GM10266 (cell line): ENCODE measurements at regions not wholly inside any gene's neighbourhood (a gene's known extent, or its start where the extent isn't known, plus 50 kb on each side); places are given as distances from the start of the nearest gene placed in this dataset.

Experiments
- DNase-seq: peaks from one replicate; pipeline ENCODE4 v3.0.0; 2012; ENCODE audit errors: extremely low spot score
- CTCF ChIP-seq: IDR thresholded peaks from 2 replicates; pipeline ENCODE4 v1.5.1; 2012; ENCODE audit warnings: mild to moderate bottlenecking, low read depth; ENCODE audit not compliant: control insufficient read depth, insufficient read depth; ENCODE audit errors: missing control alignments

GRCh38 chr3:6542795-6543194, 318.1 kb upstream of the GRM7 start:
- TF ChIP-seq CTCF: no peak
- no peak for DNase-seq

DNA sequence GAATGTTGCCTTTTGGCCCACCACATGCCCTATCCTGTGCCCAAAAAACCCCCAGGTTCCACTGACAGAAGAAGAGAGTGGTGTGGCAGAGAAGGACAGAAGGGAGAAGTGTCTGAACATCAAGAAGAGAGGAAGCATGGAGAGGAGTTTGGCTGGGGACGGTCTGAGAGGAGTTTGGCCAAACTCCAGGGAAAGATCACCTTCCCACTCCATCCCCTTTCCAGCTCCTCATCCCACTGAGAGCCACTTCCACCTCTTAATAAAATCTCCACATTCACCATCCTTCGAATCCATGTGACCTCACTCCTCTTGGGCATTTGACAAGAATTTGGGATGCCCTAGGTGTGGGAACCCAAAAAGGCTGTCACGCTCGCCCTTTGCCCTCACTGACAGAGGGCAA, 311.6 kb upstream of the GRM7 start:
- DNase-seq: no peak
- TF ChIP-seq CTCF: no peak

DNA sequence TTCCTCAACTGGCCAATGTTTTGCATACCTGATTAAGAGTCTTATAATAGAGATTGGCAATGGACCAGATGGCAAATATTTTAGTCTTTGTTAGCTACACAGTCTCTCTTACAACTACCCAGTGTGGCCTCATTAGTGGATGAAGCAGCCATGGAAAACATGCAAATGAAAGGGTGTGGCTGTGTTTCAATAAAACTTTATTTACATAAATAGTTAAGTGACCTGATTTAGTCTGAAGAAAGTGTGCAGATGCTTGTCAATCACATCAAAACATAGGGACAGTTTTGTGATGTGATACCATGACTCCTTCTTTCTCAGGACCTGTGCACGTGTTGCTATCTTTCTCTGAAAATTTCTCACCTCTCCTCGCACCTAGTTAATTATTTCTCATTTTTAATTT, 309.8 kb upstream of the GRM7 start:
- no peak for DNase-seq
- TF ChIP-seq CTCF: no peak

DNA sequence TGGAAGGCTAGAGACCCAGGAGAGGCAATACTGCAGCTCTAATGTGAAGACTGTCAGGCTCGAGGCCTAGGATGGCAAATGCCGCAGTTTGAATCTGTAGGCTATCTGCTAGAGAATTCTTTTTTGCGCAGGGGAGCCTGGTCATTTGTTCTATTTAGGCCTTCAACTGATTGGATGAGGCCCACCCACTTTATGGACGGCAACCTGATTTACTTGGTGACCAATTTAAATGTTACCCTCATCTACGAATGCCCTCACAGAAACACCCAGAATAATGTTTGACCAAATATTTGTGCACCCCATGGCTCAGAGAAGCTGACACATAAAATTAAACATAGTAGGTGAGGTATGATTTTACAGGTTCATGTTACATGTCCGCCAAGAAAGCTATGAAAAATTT, 300.7 kb upstream of the GRM7 start:
- DNase-seq: no peak
- TF ChIP-seq CTCF: no peak

GRCh38 chr3:6567241-6567640, 293.7 kb upstream of the GRM7 start:
- DNase-seq: no peak
- no peak for TF ChIP-seq CTCF

- no peak for TF ChIP-seq CTCF
- no peak for DNase-seq
These were observed 291.9 kb upstream of the GRM7 start for GRCh38 chr3:6568999-6569493.

GRCh38 chr3:6571448-6571847, 289.5 kb upstream of the GRM7 start:
- TF ChIP-seq CTCF: no peak
- DNase-seq: no peak
